NCI-H748 (cell line): ENCODE measurements at regions not wholly inside any gene's neighbourhood (a gene's known extent, or its start where the extent isn't known, plus 50 kb on each side); places are given as distances from the start of the nearest gene placed in this dataset.

Source experiments
- DNase-seq: peaks from one replicate; lab custom pipeline; 2025; ENCODE audit not compliant: unreplicated experiment; lab: John Stamatoyannopoulos, UW

- DNase-seq = no peak
Measured at GRCh38 chr11:95556011-95556341, 233.6 kb downstream of the FAM76B start.

- DNase-seq = no peak
Measured at GRCh38 chr11:95554911-95555310, 234.7 kb downstream of the FAM76B start.

GRCh38 chr11:95549301-95549700, 240.3 kb downstream of the FAM76B start:
- DNase-seq = no peak

- no peak for DNase-seq
Measured at GRCh38 chr11:95548416-95548815, 241.2 kb downstream of the FAM76B start.

- DNase-seq = no peak
Measured at GRCh38 chr11:95547976-95548375, 241.6 kb downstream of the FAM76B start.

- no peak for DNase-seq
Measured at GRCh38 chr11:95547186-95547585, 242.4 kb downstream of the FAM76B start.

GRCh38 chr11:95545116-95545875, 244.3 kb downstream of the FAM76B start:
- no peak for DNase-seq

GRCh38 chr11:95544095-95544856, 245.3 kb downstream of the FAM76B start:
- DNase-seq = no peak

- DNase-seq = no peak
Measured at GRCh38 chr11:95542868-95543551, 246.6 kb downstream of the FAM76B start.

- no peak for DNase-seq
Measured at GRCh38 chr11:95541715-95542114, 247.9 kb downstream of the FAM76B start.

GRCh38 chr11:95536047-95536690, 253.4 kb downstream of the FAM76B start:
- DNase-seq = no peak

- no peak for DNase-seq
Measured at GRCh38 chr11:95534809-95535208, 254.8 kb downstream of the FAM76B start.

GRCh38 chr11:95534226-95534625, 255.4 kb downstream of the FAM76B start:
- no peak for DNase-seq

GRCh38 chr11:95531116-95531515, 258.5 kb downstream of the FAM76B start:
- DNase-seq = no peak

- DNase-seq = peak; percentile 85
Measured at GRCh38 chr11:95524314-95525036, 265.1 kb downstream of the FAM76B start.

- no peak for DNase-seq
Measured at GRCh38 chr11:95522874-95523273, 266.7 kb downstream of the FAM76B start.

GRCh38 chr11:95521862-95522261, 267.7 kb downstream of the FAM76B start:
- DNase-seq = no peak

- DNase-seq = peak; percentile 35
Measured at GRCh38 chr11:95521133-95521542, 268.4 kb downstream of the FAM76B start.

- no peak for DNase-seq
Measured at GRCh38 chr11:95520369-95521132, 269.0 kb downstream of the FAM76B start.

GRCh38 chr11:95519912-95520311, 269.7 kb downstream of the FAM76B start:
- DNase-seq = no peak
